ENCODE measurements at regions not wholly inside any gene's neighbourhood (a gene's known extent, or its start where the extent isn't known, plus 50 kb on each side); places are given as distances from the start of the nearest gene placed in this dataset.

DNA sequence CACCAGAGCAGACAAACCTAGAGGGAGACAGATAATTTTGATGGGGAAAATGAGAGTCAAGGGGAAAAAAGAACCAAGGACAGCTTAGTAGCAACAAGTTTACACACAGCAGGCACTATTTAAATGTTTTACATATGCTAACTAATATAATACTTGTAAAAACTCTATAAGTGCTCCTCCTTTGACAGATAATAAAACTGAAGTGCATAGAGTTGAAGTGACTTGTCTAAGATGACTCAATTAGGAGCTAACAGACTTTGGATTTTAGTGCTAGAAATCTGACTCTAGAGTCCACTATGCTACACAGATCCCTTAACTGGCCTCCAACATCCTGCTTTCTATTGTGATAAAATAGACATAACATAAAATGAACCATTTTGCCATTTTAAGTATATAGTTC lies 506.9 kb downstream of the SATB2 start:
- TF ChIP-seq, protein P1, sequence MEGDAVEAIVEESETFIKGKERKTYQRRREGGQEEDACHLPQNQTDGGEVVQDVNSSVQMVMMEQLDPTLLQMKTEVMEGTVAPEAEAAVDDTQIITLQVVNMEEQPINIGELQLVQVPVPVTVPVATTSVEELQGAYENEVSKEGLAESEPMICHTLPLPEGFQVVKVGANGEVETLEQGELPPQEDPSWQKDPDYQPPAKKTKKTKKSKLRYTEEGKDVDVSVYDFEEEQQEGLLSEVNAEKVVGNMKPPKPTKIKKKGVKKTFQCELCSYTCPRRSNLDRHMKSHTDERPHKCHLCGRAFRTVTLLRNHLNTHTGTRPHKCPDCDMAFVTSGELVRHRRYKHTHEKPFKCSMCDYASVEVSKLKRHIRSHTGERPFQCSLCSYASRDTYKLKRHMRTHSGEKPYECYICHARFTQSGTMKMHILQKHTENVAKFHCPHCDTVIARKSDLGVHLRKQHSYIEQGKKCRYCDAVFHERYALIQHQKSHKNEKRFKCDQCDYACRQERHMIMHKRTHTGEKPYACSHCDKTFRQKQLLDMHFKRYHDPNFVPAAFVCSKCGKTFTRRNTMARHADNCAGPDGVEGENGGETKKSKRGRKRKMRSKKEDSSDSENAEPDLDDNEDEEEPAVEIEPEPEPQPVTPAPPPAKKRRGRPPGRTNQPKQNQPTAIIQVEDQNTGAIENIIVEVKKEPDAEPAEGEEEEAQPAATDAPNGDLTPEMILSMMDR (IDR thresholded peaks at IDR 0.05), result no peak
- TF ChIP-seq, protein P2, sequence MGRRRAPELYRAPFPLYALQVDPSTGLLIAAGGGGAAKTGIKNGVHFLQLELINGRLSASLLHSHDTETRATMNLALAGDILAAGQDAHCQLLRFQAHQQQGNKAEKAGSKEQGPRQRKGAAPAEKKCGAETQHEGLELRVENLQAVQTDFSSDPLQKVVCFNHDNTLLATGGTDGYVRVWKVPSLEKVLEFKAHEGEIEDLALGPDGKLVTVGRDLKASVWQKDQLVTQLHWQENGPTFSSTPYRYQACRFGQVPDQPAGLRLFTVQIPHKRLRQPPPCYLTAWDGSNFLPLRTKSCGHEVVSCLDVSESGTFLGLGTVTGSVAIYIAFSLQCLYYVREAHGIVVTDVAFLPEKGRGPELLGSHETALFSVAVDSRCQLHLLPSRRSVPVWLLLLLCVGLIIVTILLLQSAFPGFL (CRISPR knock-in tag; IDR thresholded peaks at IDR 0.05; ENCODE audit: borderline replicate concordance), result no peak
- TF ChIP-seq, protein P3, sequence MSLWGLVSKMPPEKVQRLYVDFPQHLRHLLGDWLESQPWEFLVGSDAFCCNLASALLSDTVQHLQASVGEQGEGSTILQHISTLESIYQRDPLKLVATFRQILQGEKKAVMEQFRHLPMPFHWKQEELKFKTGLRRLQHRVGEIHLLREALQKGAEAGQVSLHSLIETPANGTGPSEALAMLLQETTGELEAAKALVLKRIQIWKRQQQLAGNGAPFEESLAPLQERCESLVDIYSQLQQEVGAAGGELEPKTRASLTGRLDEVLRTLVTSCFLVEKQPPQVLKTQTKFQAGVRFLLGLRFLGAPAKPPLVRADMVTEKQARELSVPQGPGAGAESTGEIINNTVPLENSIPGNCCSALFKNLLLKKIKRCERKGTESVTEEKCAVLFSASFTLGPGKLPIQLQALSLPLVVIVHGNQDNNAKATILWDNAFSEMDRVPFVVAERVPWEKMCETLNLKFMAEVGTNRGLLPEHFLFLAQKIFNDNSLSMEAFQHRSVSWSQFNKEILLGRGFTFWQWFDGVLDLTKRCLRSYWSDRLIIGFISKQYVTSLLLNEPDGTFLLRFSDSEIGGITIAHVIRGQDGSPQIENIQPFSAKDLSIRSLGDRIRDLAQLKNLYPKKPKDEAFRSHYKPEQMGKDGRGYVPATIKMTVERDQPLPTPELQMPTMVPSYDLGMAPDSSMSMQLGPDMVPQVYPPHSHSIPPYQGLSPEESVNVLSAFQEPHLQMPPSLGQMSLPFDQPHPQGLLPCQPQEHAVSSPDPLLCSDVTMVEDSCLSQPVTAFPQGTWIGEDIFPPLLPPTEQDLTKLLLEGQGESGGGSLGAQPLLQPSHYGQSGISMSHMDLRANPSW (CRISPR knock-in tag; conservative IDR thresholded peaks at IDR 0.05; ENCODE audit: low read depth), result no peak
- TF ChIP-seq MAX (CRISPR knock-in tag; IDR thresholded peaks at IDR 0.05), result no peak
- TF ChIP-seq CBFB (CRISPR knock-in tag; IDR thresholded peaks at IDR 0.05; ENCODE audit: low read depth), result no peak
- TF ChIP-seq FOXP4 (CRISPR knock-in tag; IDR thresholded peaks at IDR 0.05), result no peak
- TF ChIP-seq USF1 (CRISPR knock-in tag; IDR thresholded peaks at IDR 0.05), result no peak
- no peak for TF ChIP-seq ELF4 (CRISPR knock-in tag; IDR thresholded peaks at IDR 0.05; ENCODE audit: low read depth)
- TF ChIP-seq ERG (CRISPR knock-in tag; IDR thresholded peaks at IDR 0.05), result no peak

Measured in WTC11 (cell line).